Skeletal muscle satellite cell (primary cell): ENCODE measurements at regions not wholly inside any gene's neighbourhood (a gene's known extent, or its start where the extent isn't known, plus 50 kb on each side); places are given as distances from the start of the nearest gene placed in this dataset.

Experiments
- H3K27me3 ChIP-seq: 2 replicates; pipeline ENCODE4 v1.7.0; 2013; ENCODE audit warnings: low read length; ENCODE audit not compliant: control insufficient read depth, insufficient read depth
- H3K36me3 ChIP-seq: 2 replicates; pipeline ENCODE4 v1.7.0; 2013; ENCODE audit warnings: mild to moderate bottlenecking, control low read depth, low read length; ENCODE audit not compliant: insufficient read depth
- H3K4me1 ChIP-seq: 2 replicates; pipeline ENCODE4 v1.7.0; 2013; ENCODE audit warnings: low read length; ENCODE audit not compliant: control insufficient read depth, insufficient read depth
- H3K4me2 ChIP-seq: 2 replicates; pipeline ENCODE4 v1.7.0; 2013; ENCODE audit warnings: mild to moderate bottlenecking, low read length
- H3K4me3 ChIP-seq: 2 replicates; pipeline ENCODE4 v1.7.0; 2013; ENCODE audit warnings: low read length
- H3K9ac ChIP-seq: 2 replicates; pipeline ENCODE4 v1.7.0; 2013; ENCODE audit warnings: mild to moderate bottlenecking, low read depth, low read length, moderate library complexity
- H3K9me3 ChIP-seq: replicated peaks from 2 replicates; pipeline ENCODE4 v1.7.0; 2013; ENCODE audit warnings: mild to moderate bottlenecking, control low read depth, low read length

GRCh38 chr1:229089586-229090208 is 181.2 kb upstream of the RAB4A start:
- Histone ChIP-seq H3K36me3 (no peaks in the 10 kb centered on the region), H3K9me3 (no peaks in the 10 kb centered on the region), H3K4me1 (peaks cover 6% of the 10 kb centered on the region), H3K4me3 (no peak overlapping the region), H3K27me3 (peaks cover 13% of the 10 kb centered on the region), H3K9ac (no peak overlapping the region), H3K4me2 (no peak overlapping the region)

GRCh38 chr1:229091721-229092136 is 179.2 kb upstream of the RAB4A start:
- Histone ChIP-seq H3K4me2 (no peak overlapping the region), H3K9ac (no peak overlapping the region), H3K9me3 (no peaks in the 10 kb centered on the region)

GRCh38 chr1:229092377-229093237 is 178.3 kb upstream of the RAB4A start:
- Histone ChIP-seq H3K9me3 (no peaks in the 10 kb centered on the region), H3K4me3 (no peak overlapping the region), H3K4me2 (no peak overlapping the region), H3K9ac (no peak overlapping the region), H3K27me3 (peaks cover 13% of the 10 kb centered on the region), H3K36me3 (no peaks in the 10 kb centered on the region), H3K4me1 (no peaks in the 10 kb centered on the region)

More at GRCh38 chr1:229091721-229092136, 179.2 kb upstream of the RAB4A start:
- no peak overlapping the region for H3K4me3 ChIP-seq
- no peaks in the 10 kb centered on the region for H3K36me3 ChIP-seq
- no peaks in the 10 kb centered on the region for H3K4me1 ChIP-seq
- peaks cover 13% of the 10 kb centered on the region for H3K27me3 ChIP-seq

- no peak overlapping the region for H3K4me2 ChIP-seq
- H3K4me3 ChIP-seq, result no peak overlapping the region
- peaks cover 13% of the 10 kb centered on the region for H3K27me3 ChIP-seq
- H3K4me1 ChIP-seq, result no peaks in the 10 kb centered on the region
- no peaks in the 10 kb centered on the region for H3K9me3 ChIP-seq
- H3K9ac ChIP-seq, result no peak overlapping the region
- H3K36me3 ChIP-seq, result no peaks in the 10 kb centered on the region
Observed at GRCh38 chr1:229093238-229093540, 177.7 kb upstream of the RAB4A start.

DNA sequence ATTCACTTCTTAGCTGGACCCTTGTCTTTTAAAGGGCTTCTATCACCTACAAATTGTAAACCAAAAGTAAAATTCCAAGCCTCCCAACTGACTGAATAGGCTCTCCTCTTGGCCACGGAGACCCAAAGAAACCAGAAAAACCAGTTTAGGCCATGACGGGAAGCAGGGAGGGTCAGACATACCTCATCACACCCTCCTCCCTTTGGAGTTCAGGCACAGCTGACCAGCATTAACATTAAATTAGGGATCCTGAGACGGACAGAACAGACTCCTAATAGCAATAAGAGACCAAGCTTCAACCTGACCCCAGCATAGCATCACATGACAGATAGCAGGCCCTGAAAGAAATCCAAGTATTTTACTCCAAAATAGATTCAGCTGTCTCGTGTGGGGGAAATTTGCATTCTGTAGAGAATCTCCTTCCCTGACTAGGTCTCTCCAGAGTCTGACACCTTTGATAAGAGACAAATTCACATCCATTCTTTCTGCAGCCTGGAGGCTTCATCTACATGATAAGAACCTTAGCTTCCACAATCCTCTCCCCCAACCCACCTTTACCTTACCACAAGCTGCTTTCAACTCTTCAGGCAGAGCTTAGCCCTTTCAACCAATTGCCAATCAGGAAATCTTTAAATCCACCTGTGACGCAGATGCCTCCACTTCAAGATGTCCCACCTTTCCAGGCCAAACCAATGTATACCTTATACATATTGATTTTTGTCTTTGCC is 177.1 kb upstream of the RAB4A start:
- H3K4me3 ChIP-seq, result no peak overlapping the region
- H3K27me3 ChIP-seq, result peaks cover 13% of the 10 kb centered on the region
- no peaks in the 10 kb centered on the region for H3K4me1 ChIP-seq
- H3K36me3 ChIP-seq, result no peaks in the 10 kb centered on the region
- H3K4me2 ChIP-seq, result no peak overlapping the region
- no peak overlapping the region for H3K9ac ChIP-seq
- no peaks in the 10 kb centered on the region for H3K9me3 ChIP-seq

GRCh38 chr1:229094476-229095311 is 176.2 kb upstream of the RAB4A start:
- Histone ChIP-seq H3K36me3 (no peaks in the 10 kb centered on the region), H3K27me3 (peaks cover 13% of the 10 kb centered on the region), H3K9me3 (no peaks in the 10 kb centered on the region), H3K4me2 (no peak overlapping the region), H3K4me1 (no peaks in the 10 kb centered on the region), H3K4me3 (no peak overlapping the region), H3K9ac (no peak overlapping the region)

DNA sequence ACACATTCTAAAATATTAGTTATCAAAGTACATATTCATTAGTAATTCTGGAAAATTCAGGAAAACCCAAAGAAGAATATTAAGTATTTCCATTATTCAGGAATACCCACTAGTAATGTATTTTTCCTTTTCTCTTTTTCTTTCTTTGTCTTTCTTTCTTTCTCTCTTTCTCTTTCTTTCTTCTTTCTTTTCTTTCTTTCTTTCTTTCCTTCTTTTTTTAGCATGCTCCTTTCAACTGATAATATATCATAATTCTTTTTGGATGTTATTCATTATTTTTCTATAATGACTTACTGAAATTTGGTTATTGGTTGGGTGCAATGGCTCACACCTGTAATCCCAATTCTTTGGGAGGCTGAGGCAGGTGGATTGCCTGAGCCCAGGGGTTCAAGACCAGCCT is 175.6 kb upstream of the RAB4A start:
- no peak overlapping the region for H3K4me3 ChIP-seq

GRCh38 chr1:229097356-229097755 is 173.6 kb upstream of the RAB4A start:
- H3K4me1 ChIP-seq, result no peaks in the 10 kb centered on the region
- H3K9me3 ChIP-seq, result no peaks in the 10 kb centered on the region
- H3K27me3 ChIP-seq, result peaks cover 10% of the 10 kb centered on the region
- no peak overlapping the region for H3K9ac ChIP-seq
- H3K4me2 ChIP-seq, result no peak overlapping the region
- no peak overlapping the region for H3K4me3 ChIP-seq
- no peaks in the 10 kb centered on the region for H3K36me3 ChIP-seq

More for the DNA sequence above, 175.6 kb upstream of the RAB4A start:
- no peaks in the 10 kb centered on the region for H3K4me1 ChIP-seq
- no peaks in the 10 kb centered on the region for H3K9me3 ChIP-seq
- no peaks in the 10 kb centered on the region for H3K36me3 ChIP-seq
- H3K4me2 ChIP-seq, result no peak overlapping the region
- H3K27me3 ChIP-seq, result peaks cover 13% of the 10 kb centered on the region
- no peak overlapping the region for H3K9ac ChIP-seq

GRCh38 chr1:229098361-229098760 is 172.6 kb upstream of the RAB4A start:
- H3K9me3 ChIP-seq, result no peaks in the 10 kb centered on the region
- no peak overlapping the region for H3K4me2 ChIP-seq
- no peaks in the 10 kb centered on the region for H3K4me1 ChIP-seq
- H3K27me3 ChIP-seq, result peaks cover 7% of the 10 kb centered on the region
- H3K9ac ChIP-seq, result no peak overlapping the region
- no peak overlapping the region for H3K4me3 ChIP-seq
- no peaks in the 10 kb centered on the region for H3K36me3 ChIP-seq

DNA sequence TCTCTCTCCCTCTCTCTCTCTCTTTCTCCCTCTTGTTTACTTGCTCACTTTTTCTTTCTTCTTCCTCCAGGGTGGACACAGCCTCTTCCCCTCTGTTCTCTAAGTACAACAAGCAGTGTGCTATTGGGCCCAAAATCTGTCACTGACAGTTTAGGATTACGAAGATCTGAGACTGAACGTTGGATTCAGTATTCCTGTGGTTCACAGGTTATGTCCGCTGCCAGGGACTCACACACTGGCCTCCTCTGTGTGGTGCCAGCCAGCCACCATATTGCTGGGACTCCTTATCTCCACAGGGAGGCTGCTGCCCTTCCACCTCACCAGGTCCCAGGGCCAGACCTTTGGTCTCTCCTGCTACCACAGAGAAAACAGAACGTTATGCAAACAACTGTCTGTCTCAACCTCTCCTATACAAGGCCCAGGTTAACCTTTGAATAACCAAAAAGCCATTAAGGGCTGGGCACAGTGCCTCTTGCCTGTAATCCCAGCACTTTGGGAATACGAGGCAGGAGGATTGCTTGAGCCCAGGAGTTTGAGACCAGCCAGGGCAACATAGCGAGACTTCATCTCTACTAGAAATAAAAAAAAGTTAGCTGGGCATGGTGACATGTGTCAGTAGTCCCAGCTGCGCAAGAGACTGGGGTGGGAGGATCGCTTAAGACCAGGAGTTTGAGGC is 171.9 kb upstream of the RAB4A start:
- Histone ChIP-seq H3K9me3 (no peaks in the 10 kb centered on the region), H3K36me3 (no peaks in the 10 kb centered on the region), H3K27me3 (peaks cover under 1% of the 10 kb centered on the region), H3K9ac (no peak overlapping the region), H3K4me1 (no peaks in the 10 kb centered on the region), H3K4me3 (no peak overlapping the region), H3K4me2 (no peak overlapping the region)
